Retinal pigment epithelial cell (primary cell): ENCODE measurements at regions not wholly inside any gene's neighbourhood (a gene's known extent, or its start where the extent isn't known, plus 50 kb on each side); places are given as distances from the start of the nearest gene placed in this dataset.

Source experiments
- DNase-seq: peaks from one replicate; pipeline ENCODE4 v3.0.0-alpha.2; 2010; ENCODE audit warnings: low read depth
- H3K4me3 ChIP-seq: 2 replicates; pipeline ENCODE4 v1.5.1; 2011; ENCODE audit warnings: mild to moderate bottlenecking, low read length, control low read depth, moderate library complexity
- CTCF ChIP-seq: conservative IDR thresholded peaks from 2 replicates; pipeline ENCODE4 v1.5.1; 2011; ENCODE audit warnings: low read depth, low read length, control low read depth, inconsistent platforms

GRCh38 chr16:63712725-63713124 is 1409.1 kb downstream of the CDH11 start:
- H3K4me3 ChIP-seq: no peak overlapping the region
- DNase-seq: no peak
- TF ChIP-seq CTCF: no peak

DNA sequence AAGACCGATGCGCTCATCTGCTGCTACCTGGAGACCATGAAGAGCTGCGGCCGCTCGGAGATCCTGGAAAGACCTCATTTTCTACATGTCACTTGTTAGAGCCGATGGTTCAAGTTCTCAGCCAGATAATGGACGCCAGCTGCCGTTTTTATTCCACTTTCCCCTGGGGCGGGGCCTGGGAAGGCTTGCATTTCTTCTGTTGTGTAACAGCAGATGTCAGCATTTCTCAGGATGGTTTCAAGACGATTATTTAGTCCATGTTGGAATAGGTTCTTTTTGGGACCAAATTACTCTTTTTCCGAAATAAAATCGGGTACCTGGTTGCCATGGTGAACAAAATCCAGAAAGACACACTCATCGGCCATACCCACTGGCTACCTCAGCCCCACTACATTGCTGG is 1418.3 kb downstream of the CDH11 start:
- no peak for DNase-seq
- no peak overlapping the region for H3K4me3 ChIP-seq
- TF ChIP-seq CTCF: no peak

GRCh38 chr16:63702981-63703590 is 1418.8 kb downstream of the CDH11 start:
- no peak for TF ChIP-seq CTCF
- DNase-seq: no peak
- H3K4me3 ChIP-seq: no peak overlapping the region

- TF ChIP-seq CTCF: no peak
- no peak for DNase-seq
- H3K4me3 ChIP-seq: no peak overlapping the region
Observed at GRCh38 chr16:63697736-63698135, 1424.1 kb downstream of the CDH11 start.

DNA sequence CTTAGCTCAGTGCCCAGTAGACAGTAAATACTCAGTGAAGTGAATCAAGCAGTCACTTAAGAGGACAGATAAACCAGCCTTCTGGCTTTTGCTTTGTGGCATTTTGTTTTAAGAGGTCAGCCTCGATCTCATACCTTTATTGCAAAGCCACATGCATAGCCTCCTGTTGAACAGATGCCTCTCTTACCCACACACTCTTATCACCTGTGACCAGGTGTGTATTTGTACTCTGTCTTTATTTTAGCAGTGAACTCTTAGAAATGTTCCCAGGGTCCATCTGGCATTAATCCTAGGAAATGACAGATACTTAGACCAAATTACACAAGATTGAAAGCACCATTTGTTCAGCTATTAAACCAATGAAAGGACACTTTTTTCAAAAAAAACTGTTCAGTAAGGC is 1426.5 kb downstream of the CDH11 start:
- DNase-seq: no peak
- no peak overlapping the region for H3K4me3 ChIP-seq
- TF ChIP-seq CTCF: no peak

GRCh38 chr16:63690961-63691360 is 1430.9 kb downstream of the CDH11 start:
- H3K4me3 ChIP-seq: no peak overlapping the region
- DNase-seq: no peak
- no peak for TF ChIP-seq CTCF

DNA sequence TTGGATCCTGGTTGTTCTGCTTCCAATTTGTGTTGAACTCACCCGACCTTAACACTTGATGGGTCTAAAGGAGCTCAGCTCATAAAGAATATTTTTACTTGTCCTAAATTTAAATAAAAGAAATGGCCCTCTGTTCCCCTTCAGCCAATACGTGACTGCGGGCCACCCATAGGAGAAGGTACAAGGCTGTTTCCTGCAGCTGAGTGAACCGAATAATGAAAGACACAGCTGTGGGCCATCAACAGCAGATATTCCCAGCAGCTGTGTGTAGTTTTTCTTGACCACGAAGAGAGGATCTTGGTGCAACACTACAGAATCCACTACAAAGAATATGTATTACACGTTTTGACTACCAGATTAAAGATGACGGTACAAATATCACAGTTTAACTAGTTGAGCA is 1431.6 kb downstream of the CDH11 start:
- H3K4me3 ChIP-seq: no peak overlapping the region
- DNase-seq: no peak
- TF ChIP-seq CTCF: no peak
